H1 (cell line): ENCODE measurements at regions not wholly inside any gene's neighbourhood (a gene's known extent, or its start where the extent isn't known, plus 50 kb on each side); places are given as distances from the start of the nearest gene placed in this dataset.

Experiments used
- RFX5 ChIP-seq: IDR thresholded peaks from 2 replicates; pipeline ENCODE4 v1.6.1; 2011; ENCODE audit warnings: low read depth, low read length, improper control_type of control experiment, borderline replicate concordance
- SP2 ChIP-seq: IDR thresholded peaks from 2 replicates; pipeline ENCODE4 v1.6.1; 2012; ENCODE audit warnings: mild to moderate bottlenecking, low read length, inconsistent platforms

GRCh38 chr20:16902662-16903061, 154.5 kb downstream of the OTOR start (continued):
- TF ChIP-seq SP2 (no peak), RFX5 (no peak)
